ENCODE measurements at regions not wholly inside any gene's neighbourhood (a gene's known extent, or its start where the extent isn't known, plus 50 kb on each side); places are given as distances from the start of the nearest gene placed in this dataset.

DNA sequence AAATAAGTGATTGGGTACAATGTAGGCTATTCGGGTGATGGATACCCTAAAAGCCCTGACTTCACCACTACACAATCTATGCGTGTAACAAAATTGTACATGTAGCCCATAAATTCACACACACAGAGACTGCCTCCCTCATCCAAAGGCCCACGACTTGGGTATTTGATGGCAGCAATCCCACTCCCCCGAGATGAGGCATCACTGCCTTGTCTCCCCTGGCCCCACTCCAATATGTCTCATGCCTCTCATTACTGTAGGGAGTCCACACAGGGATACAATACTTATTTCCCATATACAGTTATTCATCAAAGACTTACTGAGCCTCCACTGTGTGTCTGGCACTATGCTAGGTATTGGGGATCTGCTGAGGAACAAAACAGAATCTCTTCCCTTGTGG is 192.6 kb downstream of the CBLN1 start:
- TF ChIP-seq, protein P1, sequence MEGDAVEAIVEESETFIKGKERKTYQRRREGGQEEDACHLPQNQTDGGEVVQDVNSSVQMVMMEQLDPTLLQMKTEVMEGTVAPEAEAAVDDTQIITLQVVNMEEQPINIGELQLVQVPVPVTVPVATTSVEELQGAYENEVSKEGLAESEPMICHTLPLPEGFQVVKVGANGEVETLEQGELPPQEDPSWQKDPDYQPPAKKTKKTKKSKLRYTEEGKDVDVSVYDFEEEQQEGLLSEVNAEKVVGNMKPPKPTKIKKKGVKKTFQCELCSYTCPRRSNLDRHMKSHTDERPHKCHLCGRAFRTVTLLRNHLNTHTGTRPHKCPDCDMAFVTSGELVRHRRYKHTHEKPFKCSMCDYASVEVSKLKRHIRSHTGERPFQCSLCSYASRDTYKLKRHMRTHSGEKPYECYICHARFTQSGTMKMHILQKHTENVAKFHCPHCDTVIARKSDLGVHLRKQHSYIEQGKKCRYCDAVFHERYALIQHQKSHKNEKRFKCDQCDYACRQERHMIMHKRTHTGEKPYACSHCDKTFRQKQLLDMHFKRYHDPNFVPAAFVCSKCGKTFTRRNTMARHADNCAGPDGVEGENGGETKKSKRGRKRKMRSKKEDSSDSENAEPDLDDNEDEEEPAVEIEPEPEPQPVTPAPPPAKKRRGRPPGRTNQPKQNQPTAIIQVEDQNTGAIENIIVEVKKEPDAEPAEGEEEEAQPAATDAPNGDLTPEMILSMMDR (conservative IDR thresholded peaks at IDR 0.05; ENCODE audit: low read depth, low read length) = no peak
- no peak for DNase-seq (ENCODE audit: low read depth)
- no peak overlapping the region for H3K4me3 ChIP-seq (ENCODE audit: low read length)

DNA sequence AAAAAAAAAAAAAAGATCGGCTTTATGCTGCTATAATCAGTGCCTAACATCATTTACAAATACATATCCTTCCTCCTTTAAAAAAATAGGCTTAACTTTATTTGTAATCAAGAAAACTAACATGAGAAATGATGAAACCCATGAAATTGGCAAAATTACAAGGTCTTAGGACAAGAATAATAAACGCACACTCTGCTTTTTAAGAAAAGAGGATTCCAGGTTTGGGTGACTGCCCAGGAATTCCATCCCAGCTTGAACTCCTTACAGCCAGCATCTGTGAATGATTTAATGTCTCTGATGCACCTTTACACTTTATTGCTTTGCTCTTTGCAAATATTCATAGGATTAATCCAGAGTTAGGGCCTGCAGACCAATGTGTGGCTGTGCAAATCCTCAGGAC is 196.0 kb downstream of the CBLN1 start:
- H3K4me3 ChIP-seq (ENCODE audit: low read length) = no peak overlapping the region
- no peak for DNase-seq (ENCODE audit: low read depth)
- TF ChIP-seq, protein P1 (conservative IDR thresholded peaks at IDR 0.05; ENCODE audit: low read depth, low read length) = no peak

DNA sequence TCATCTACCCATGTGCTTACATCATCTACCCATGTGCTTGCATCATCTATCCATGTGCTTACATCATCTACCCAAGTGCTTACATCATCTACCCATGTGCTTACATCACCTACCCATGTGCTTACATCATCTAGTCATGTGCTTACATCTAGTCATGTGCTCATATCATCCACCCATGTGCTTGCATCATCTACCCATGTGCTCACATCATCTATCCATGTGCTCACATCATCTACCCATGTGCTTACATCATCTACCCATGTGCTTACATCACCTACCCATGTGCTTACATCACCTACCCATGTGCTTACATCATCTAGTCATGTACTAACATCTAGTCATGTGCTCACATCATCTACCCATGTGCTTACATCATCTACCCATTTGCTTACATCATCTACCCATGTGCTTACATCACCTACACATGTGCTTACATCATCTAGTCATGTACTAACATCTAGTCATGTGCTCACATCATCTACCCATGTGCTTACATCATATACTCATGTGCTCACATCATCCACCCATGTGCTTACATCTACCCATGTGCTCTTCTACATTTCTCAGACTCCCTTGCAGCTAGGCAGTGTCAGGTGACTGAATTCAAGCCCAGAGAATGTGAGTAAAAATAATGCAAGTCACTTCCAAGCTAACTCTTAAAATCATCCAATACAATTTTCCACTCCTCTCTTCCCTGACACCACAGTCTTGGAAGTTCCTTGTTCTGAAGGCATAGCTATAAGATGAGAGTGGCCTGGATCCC is 196.8 kb downstream of the CBLN1 start:
- H3K4me3 ChIP-seq (ENCODE audit: low read length) = no peak overlapping the region
- TF ChIP-seq, protein P1 (conservative IDR thresholded peaks at IDR 0.05; ENCODE audit: low read depth, low read length) = no peak
- no peak for DNase-seq (ENCODE audit: low read depth)

DNA sequence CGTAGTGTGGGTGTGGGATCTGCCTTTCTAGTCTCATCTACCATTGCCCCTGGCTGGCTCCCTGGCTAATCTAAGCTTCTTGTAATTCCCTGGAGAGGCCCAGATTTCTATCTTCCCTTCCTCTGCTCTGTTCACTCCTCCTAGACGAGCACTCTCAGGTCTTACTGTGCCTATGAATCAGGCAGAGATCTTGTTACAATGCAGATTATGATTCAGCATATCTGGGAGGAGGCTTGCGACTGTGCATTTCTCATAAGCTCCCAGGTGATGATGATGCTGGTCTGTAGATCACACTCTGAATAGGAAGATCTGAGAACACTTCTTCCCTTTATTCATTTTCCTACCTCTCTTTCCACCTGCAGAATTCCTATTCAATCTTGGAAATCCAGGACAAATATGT is 200.1 kb downstream of the CBLN1 start:
- no peak for DNase-seq (ENCODE audit: low read depth)
- TF ChIP-seq, protein P1 (conservative IDR thresholded peaks at IDR 0.05; ENCODE audit: low read depth, low read length) = no peak
- no peak overlapping the region for H3K4me3 ChIP-seq (ENCODE audit: low read length)

DNA sequence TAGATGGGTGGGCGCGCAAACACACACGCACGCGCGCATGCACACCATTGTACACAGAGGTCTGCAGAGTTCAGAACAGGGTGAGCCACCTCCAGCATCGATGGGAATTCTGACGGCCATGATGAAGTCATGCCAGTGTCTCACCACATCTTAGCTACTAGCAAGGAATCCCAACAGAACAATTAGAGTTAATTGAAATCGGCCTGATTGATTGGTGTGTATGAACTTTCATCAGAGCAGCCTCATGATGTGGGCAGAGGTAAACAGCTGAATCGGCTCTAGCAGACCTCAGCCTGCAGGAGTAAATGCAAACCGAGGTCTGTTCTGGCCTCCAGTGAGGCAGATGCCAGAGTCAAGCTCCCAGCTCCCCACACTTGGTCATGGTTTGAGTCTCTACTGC is 200.6 kb downstream of the CBLN1 start:
- DNase-seq (ENCODE audit: low read depth) = no peak
- H3K4me3 ChIP-seq (ENCODE audit: low read length) = no peak overlapping the region
- TF ChIP-seq, protein P1 (conservative IDR thresholded peaks at IDR 0.05; ENCODE audit: low read depth, low read length) = no peak

DNA sequence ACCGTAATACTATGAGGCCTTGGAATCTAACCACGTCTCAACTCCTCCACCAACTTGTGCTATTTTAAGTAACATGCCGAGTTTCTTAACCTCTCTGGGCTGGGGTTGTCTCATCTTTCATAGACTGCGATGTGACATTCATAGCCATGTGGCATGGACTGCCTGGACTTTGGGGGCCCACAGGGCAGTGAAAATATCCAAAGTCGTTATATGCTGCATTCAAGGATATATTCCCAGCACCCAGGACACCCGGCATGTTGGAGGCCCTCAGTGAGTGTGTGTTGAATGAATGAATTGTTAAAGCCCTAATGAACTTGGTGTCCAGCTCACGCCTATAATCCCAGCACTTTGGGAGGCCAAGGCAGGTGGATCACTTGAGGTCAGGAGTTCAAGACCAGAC is 203.1 kb downstream of the CBLN1 start:
- DNase-seq (ENCODE audit: low read depth) = no peak
- H3K4me3 ChIP-seq (ENCODE audit: low read length) = no peak overlapping the region
- TF ChIP-seq, protein P1 (conservative IDR thresholded peaks at IDR 0.05; ENCODE audit: low read depth, low read length) = no peak

DNA sequence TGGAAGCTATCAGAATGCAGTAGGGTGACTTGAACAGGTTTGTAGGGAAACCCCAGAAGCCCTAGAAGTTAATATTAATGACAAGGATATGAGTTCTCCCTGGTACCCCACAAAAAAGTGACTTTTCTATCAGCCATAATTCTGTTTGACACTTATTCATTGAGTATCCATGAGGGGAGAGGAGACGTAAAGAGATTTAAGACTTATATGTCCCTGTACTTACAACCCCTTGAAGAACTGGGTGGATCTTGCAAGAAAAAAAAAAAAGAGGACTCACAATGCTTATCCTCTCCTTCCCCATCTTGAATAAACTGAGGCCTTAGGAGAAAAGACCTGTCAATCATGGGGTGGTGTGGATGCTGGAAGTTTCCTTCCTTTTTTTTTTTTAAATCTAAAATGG is 203.5 kb downstream of the CBLN1 start:
- no peak overlapping the region for H3K4me3 ChIP-seq (ENCODE audit: low read length)
- no peak for DNase-seq (ENCODE audit: low read depth)
- TF ChIP-seq, protein P1 (conservative IDR thresholded peaks at IDR 0.05; ENCODE audit: low read depth, low read length) = no peak

Measured in retinal pigment epithelial cell (primary cell).